Heart left ventricle (tissue), 13 donors: ENCODE measurements at regions not wholly inside any gene's neighbourhood (a gene's known extent, or its start where the extent isn't known, plus 50 kb on each side); places are given as distances from the start of the nearest gene placed in this dataset.

ENCODE experiments used
- CTCF ChIP-seq, 12 donors: fragments of 200-600 bp; sonication (generic) in 4 of 12; IDR thresholded peaks; one replicate each; pipeline versions ENCODE4 v1.5.0 to v1.8.0; 2018 to 2022; ENCODE audit warnings: antibody characterized with exemption in 12 of 12, mild to moderate bottlenecking in 5 of 12
- POLR2A ChIP-seq, 2 donors: fragments of 450-650 bp; IDR thresholded peaks; one replicate each; pipeline ENCODE4 v1.6.1; 2017; ENCODE audit warnings: antibody characterized with exemption in 2 of 2, mild to moderate bottlenecking in 2 of 2, moderate library complexity in 2 of 2
- donor health status: ischemic (EF 13 %, LVEDD 7.1; RV severe dilation, severe dysfunction).
- donor health status: DM: no; HTN: yes; CAD: no.
- donor health status: DM: no; HTN: no; CAD: no.
- donor health status: ischemic (EF 25% LVEDD 6.9; RV normal size, moderate dysfunction).
- donor health status: ischemic (EF 25% LVEDD 5.7; RV mildly dilated, moderate dysfunction).
- donor health status: ischemic (EF 35%, LVEDD 5.7; RV mildly dilated, moderate dysfunction).
- donor health status: nonischemic (EF 11% LVEDD 7.7; RV severe dilation, severe dysfunction).
- donor health status: DM: yes; HTN: yes; CAD: no.
- donor health status: PGD.
- donor health status: ischemic (EF 29% LVEDD 5.4; RV normal size, mild dysfunction).
- donor health status: nonischemic (EF 23%, LVEDD 6.1; RV moderate dilation, normal function).

GRCh38 chr14:104378698-104379113 is 200.9 kb upstream of the C14orf180 start:
- TF ChIP-seq CTCF (IDR thresholded peaks at IDR 0.05) (no peak), POLR2A (IDR thresholded peaks at IDR 0.05) (no peak)
